OCI-LY3 (cell line): ENCODE measurements at regions not wholly inside any gene's neighbourhood (a gene's known extent, or its start where the extent isn't known, plus 50 kb on each side); places are given as distances from the start of the nearest gene placed in this dataset.

Experiments
- CTCF ChIP-seq: fragments of 200-600, 300-600 bp; sonication (generic); IDR thresholded peaks from 2 replicates; pipeline ENCODE4 v1.5.1; 2014; ENCODE audit warnings: antibody characterized with exemption, low read length, low read depth
- EZH2phosphoT487 ChIP-seq: fragments of 200-600 bp; shearing (Covaris generic); IDR thresholded peaks from 2 replicates; pipeline ENCODE4 v1.6.1; 2018; ENCODE audit warnings: antibody characterized with exemption, mixed run types, low read depth

DNA sequence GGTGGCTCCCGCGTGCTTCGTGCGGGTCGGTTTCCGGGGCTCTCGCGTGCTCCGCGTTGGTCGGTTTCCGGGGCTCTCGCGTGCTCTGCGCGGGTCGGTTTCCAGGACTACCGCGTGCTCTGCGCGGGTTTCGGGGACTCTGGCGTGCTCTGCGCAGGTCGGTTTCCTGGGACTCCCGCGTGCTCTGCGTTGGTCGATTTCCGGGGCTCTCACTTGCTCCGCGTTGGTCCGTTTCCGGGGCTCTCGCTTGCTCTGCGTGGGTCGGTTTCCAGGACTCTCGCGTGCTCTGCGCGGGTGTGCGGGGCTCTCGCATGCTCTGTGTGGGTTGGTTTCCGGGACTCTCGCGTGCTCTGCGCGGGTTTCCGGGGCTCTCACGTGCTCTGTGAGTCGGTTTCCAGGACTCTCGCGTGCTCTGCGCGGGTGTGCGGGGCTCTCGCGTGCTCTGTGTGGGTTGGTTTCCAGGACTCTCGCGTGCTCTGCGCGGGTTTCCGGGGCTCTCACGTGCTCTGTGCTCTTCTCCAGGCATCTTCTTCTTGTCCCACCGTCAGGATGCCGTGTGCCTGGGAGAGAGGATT is 109.9 kb upstream of the LRPAP1 start:
- TF ChIP-seq CTCF = no peak
- no peak for TF ChIP-seq EZH2phosphoT487
